B cell (primary cell): ENCODE measurements at regions not wholly inside any gene's neighbourhood (a gene's known extent, or its start where the extent isn't known, plus 50 kb on each side); places are given as distances from the start of the nearest gene placed in this dataset.

Source experiments
- CTCF ChIP-seq: fragments of 200-600 bp; IDR thresholded peaks from one replicate; pipeline ENCODE4 v1.8.0; 2022; ENCODE audit warnings: antibody characterized with exemption, mild to moderate bottlenecking
- EZH2 ChIP-seq: IDR thresholded peaks from 2 replicates; pipeline ENCODE4 v1.6.1; 2012; ENCODE audit warnings: borderline replicate concordance, low read depth, mild to moderate bottlenecking, moderate library complexity, low read length; ENCODE audit not compliant: insufficient read depth, poor library complexity, severe bottlenecking

GRCh38 chr11:114785820-114786219 is 107.5 kb downstream of the NXPE2 start:
- no peak for TF ChIP-seq EZH2
- no peak for TF ChIP-seq CTCF
